GM19397 (cell line): ENCODE measurements at regions not wholly inside any gene's neighbourhood (a gene's known extent, or its start where the extent isn't known, plus 50 kb on each side); places are given as distances from the start of the nearest gene placed in this dataset.
"Not testable (repeated sequence)": the region's sequence is repeated elsewhere in the genome, so short reads cannot be mapped to it uniquely, and the experiment has no call there.

Source experiments
- ATAC-seq: cut with Tn5 transposase; IDR thresholded peaks from one replicate; pipeline ENCODE4 v1.9.1; 2021; ENCODE audit warnings: mild to moderate bottlenecking, moderate library complexity; ENCODE audit not compliant: unreplicated experiment

- no peak for ATAC-seq
Observed at GRCh38 chr4:129248621-129249020, 152.7 kb downstream of the C4orf33 start.

DNA sequence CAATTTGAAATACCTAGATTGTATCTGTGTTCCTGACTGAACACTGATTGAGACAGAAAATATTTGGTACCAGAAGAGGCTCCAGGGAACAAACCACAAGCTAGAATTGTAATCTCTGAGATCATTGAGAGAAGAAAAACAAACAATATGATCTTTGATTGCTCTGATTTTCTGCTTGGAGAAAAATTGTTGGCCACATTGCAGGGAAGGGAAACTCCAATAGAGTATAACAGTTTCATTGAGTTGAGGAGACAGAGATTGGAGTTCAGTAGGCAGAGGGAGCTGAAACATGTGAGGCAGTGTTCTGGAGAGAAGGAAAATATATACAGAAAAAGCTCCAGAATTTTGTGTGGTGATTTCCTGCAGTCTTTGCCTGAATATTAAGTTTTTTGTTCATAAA, 158.2 kb downstream of the C4orf33 start:
- no peak for ATAC-seq

DNA sequence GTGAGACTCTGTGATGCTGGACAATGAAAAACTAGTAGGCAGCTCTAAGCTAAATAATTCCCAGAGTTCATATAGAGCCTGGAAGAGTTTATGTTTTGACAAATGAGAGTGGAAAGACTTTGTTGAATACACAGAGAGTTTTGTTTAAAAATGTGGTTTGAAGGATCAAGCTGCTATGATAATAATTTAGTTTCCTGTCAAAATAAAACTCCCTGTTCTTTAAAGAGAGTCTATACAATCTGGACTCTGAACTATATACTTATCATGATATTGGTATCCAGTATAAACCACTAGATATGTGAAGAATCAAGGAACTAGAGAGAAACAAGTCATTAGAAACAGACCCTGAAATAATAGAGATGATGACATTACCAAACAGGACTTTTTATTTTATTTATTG, 158.6 kb downstream of the C4orf33 start:
- no peak for ATAC-seq

DNA sequence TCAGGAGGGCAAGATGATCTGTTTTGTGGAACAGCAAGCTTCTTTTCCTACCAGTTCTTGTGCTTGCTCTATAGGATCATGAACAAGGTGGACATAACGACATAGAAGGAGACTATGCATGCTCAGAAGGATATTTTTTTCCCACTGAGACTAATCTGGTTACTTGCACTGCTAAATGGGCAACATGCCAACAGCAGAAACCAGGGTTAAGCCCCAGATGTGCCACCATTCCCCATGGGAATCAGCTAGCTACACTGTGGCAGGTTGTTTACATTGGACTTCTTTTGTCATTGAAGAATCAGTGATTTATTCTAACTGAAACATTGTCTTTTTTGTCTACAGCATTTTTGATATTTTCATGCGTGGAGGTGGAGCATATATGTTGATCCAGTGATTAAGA, 165.6 kb downstream of the C4orf33 start:
- ATAC-seq: no peak

GRCh38 chr4:129264008-129264657, 168.2 kb downstream of the C4orf33 start:
- ATAC-seq: peak; percentile 96

GRCh38 chr4:129278868-129279267, 182.9 kb downstream of the C4orf33 start:
- no peak for ATAC-seq

DNA sequence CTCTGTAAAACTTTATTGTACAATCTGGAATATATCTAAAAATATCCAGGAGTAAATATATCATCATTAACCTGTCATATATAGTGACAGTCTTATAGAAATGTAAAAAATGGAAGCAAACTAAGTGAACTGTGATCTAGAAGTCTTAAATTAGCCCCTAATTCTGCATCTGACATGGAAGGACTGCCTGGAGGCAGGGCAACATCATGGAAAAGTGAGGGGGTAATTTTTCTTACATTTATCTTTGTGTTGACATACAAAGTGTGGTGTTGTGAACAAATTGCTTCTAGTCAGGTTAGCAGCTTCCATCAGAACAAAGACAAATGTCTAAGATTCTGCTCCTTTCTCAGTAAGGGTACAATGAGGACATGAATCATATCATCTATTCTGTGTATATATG, 186.3 kb downstream of the C4orf33 start:
- ATAC-seq: no peak

GRCh38 chr4:129292194-129292593, 196.2 kb downstream of the C4orf33 start:
- not testable (repeated sequence) for ATAC-seq

DNA sequence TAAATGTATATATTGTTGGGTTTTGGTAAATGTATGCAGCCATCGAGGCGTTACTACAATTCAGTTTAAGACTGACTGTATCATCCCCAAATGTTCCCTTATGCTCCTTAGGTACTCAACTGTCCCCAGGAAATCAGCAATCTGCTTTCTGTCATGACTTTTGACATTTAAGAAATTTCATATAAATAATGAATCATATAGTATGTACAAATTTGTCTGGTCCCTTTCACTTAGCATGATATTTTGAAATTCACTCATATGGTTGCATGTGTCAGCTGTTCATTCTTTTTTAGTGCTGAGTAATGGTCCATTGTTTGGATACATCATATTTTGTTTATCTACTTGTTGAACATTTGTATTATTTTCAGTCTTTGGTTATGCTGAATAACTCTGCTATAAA, 218.8 kb downstream of the C4orf33 start:
- ATAC-seq: no peak

DNA sequence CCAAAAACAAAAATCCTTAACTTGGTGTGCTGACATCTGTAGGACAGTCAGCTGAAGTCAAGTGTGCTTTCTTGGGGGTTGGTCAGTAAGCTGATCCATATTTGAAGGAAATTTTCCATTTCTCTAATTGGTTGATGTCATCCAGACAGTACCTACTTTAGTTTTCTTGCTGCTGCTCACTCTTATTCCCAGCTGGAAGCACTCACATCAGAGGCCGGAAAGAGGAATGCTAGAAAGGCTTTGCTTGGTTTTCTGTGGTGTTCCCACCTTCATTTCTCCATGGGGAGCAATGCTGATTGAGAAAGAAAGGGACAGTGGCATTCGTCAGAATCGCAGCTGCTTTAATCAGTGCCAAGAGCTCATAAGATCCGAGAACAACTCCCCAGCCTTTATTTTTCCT, 227.0 kb downstream of the C4orf33 start:
- ATAC-seq: no peak

GRCh38 chr4:129323658-129324057, 227.7 kb downstream of the C4orf33 start:
- ATAC-seq: no peak

- no peak for ATAC-seq
Observed at GRCh38 chr4:129326571-129327460, 230.9 kb downstream of the C4orf33 start.

DNA sequence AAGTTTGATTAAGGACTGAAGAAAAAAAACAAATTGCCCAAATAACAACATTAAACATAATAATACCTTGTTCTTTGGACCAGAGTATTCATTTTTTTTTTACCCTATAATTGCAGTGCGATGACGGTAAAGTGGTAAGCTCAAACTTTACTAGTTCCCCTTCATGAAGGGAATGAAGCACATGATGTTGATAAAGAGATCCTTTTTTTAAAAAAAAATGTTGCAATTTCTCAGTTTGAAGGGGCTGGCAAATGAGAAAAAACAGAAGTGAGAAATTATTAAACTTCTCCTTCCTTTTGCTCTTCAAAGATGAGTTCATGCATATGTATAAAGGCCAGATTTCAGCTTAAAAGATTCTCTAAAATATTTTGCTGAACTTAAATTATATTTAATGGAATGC, 231.7 kb downstream of the C4orf33 start:
- no peak for ATAC-seq

DNA sequence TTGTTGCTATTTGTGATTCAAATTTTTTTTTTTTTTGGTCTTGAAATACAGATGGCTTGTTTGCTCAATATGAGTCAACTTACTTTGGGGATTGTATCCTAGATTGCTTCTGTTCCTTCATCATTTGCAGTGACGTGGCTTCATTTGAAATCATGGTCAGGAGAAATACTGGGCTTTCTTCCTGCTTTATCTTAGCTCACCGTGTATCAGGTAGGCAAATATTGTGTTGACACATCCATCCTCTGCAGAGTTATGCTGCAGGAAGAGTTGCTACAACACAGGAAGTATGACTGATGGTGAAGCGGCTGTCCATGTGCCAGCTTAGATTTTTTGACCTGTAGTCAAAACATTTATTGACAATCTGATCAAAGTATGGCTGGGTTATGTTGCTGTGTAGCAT, 232.2 kb downstream of the C4orf33 start:
- no peak for ATAC-seq

- ATAC-seq: no peak
Observed at GRCh38 chr4:129334136-129334535, 238.2 kb downstream of the C4orf33 start.

DNA sequence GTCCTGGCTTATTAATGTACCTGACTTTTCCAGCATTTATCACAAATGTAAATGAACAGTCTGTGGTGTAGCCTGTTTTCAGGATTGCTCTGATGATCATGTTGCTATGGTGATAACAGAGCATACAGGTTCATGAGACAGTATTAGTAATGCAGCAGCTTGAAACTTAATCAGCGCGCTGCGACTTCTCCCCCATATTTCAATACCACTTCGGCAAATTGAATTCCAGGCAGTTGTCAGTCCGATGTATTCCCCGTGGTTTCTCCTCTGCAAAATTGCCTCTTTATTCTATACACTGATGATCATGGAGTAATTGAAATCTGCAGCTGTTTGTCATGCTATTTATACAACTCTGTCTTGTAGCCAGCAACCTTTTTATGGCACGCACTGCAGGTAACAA, 239.3 kb downstream of the C4orf33 start:
- no peak for ATAC-seq

DNA sequence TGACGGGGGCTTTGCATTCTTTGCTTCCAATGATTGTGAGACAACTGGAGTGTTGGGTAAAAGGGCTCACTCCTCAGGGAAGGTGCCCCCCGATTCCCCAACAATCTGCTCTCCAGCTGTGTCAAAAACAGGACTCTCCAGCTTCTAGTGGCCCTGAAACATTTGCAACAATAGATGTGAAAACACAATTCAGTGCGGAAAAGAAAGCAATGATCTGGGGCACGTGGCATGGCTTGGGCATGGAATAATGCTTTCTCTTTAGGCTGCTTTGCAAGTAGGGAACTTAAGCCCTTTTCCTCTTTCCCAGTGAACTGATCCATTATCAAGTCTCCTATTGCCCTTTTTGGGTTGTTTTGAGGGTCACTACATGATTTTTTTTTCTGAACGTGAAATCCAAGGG, 239.9 kb downstream of the C4orf33 start:
- no peak for ATAC-seq

DNA sequence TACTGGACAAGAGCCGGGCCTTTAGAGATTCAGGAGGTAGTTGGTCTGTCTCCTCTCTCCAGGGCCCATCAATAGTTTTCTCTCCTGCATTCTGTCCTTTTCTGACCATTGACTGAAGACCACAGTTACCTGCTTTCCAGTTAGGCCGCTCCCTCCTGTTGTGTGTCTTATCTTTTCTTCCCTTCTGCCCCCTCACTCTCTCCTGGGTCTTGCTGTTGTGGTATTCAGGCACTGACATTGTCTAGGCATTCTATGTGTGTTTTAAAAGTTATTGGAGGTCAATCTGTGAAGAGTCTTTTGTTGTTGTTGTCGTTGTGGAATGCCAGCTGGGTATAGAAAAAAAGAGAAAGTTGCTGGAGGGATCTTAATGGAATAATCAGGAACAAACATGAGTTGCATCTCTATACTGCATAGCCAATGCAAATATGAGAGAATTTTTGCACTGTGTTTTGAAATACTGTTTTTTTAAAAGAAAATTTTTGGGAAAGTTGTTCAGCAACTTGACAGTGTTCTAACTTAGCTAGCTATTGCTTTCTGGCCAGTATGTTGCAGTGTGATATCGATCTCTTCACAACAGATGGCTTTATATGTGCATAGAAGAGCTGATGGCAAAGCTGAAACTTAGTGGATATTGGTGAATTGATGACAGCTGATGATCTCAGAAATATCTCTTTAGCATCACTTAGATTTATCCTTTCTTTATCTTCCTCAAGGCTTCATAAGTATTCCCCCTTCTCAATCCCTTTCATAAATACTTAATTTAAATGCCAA, 240.7 kb downstream of the C4orf33 start:
- ATAC-seq: no peak

- ATAC-seq: no peak
Observed at GRCh38 chr4:129337228-129337620, 241.3 kb downstream of the C4orf33 start.

DNA sequence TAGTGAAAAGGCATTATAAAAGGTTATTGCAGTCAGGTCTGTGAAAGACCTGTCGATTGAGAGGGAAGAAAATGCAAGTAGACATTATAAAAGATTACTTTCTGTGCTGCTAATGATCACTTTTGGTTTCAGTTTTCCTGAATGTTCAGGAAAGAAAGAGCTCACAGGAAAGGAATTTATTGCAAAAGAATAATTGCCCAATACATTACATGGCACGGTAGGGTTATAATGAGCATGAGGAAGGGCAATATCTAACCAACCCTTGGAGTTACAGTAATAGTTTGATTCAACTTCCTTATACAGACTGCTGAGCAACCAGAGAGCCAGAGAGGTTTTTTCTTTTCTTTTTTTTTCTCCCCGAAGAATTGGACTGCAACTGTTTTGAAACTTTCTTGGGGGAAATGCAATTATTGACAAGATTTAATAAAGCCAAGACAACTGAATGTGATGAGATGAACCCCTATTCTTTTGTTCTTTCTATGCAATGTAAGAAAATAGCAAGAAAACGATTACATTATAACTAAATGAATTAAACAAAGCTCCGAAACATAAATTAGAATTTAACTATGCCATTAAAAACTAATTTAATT, 247.0 kb downstream of the C4orf33 start:
- ATAC-seq: no peak

- no peak for ATAC-seq
Observed at GRCh38 chr4:129344058-129344457, 248.1 kb downstream of the C4orf33 start.
